Sigmoid colon (tissue), 4 donors: ENCODE measurements at regions not wholly inside any gene's neighbourhood (a gene's known extent, or its start where the extent isn't known, plus 50 kb on each side); places are given as distances from the start of the nearest gene placed in this dataset.

Experiments
- CTCF ChIP-seq, 4 experiments: fragments of 450-650 bp in 3 of 4; fragments of 200-600 bp in 1 of 4; IDR thresholded peaks; one replicate each; pipeline ENCODE4 v1.5.1; 2016 to 2019; ENCODE audit warnings: antibody characterized with exemption in 4 of 4, mild to moderate bottlenecking in 3 of 4, moderate library complexity in 2 of 4
- EP300 ChIP-seq, 4 donors: sonication (generic); formaldehyde crosslinking; IDR thresholded peaks; one replicate each; pipeline ENCODE4 v1.6.1; 2017; ENCODE audit warnings: antibody characterized with exemption in 4 of 4
- POLR2A ChIP-seq, 2 donors: fragments of 450-650 bp; IDR thresholded peaks; one replicate each; pipeline ENCODE4 v1.6.1; 2016; ENCODE audit warnings: antibody characterized with exemption in 2 of 2, mild to moderate bottlenecking in 2 of 2, moderate library complexity in 2 of 2
- POLR2AphosphoS5 ChIP-seq, 4 donors: sonication (generic); formaldehyde crosslinking; IDR thresholded peaks; one replicate each; pipeline ENCODE4 v1.6.1; 2017; ENCODE audit warnings: antibody characterized with exemption in 4 of 4

GRCh38 chr6:63436356-63436755 is 116.6 kb upstream of the LGSN start:
- TF ChIP-seq POLR2A (IDR thresholded peaks at IDR 0.05) (no peak), CTCF (IDR thresholded peaks at IDR 0.05) (no peak), EP300 (IDR thresholded peaks at IDR 0.05) (no peak), POLR2AphosphoS5 (IDR thresholded peaks at IDR 0.05) (no peak)
